ENCODE measurements at regions not wholly inside any gene's neighbourhood (a gene's known extent, or its start where the extent isn't known, plus 50 kb on each side); places are given as distances from the start of the nearest gene placed in this dataset.

GRCh38 chr3:182713111-182713510, 80.2 kb upstream of the ATP11B start:
- no peak for TF ChIP-seq CTCF (conservative IDR thresholded peaks at IDR 0.05)
- no peak for TF ChIP-seq ZFX (IDR thresholded peaks at IDR 0.05)

Measured in C4-2B (cell line).